ENCODE measurements at regions not wholly inside any gene's neighbourhood (a gene's known extent, or its start where the extent isn't known, plus 50 kb on each side); places are given as distances from the start of the nearest gene placed in this dataset.
"Not testable (repeated sequence)": the region's sequence is repeated elsewhere in the genome, so short reads cannot be mapped to it uniquely, and the experiment has no call there.

DNA sequence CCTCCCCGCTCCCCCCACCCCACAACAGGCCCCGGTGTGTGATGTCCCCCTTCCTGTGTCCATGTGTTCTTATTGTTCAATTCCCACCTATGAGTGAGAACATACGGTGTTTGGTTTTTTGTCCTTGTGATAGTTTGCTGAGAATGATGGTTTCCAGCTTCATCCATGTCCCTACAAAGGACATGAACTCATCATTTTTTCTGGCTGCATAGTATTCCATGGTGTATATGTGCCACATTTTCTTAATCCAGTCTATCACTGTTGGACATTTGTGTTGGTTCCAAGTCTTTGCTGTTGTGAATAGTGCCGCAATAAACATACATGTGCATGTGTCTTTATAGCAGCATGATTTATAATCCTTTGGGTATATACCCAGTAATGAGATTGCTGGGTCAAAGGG, 104.3 kb downstream of the MTPN start:
- not testable (repeated sequence) for DNase-seq (ENCODE audit: low read depth); H3K4me3 ChIP-seq (ENCODE audit: low read depth, low read length); H3K27me3 ChIP-seq (ENCODE audit: control insufficient read depth, insufficient read depth, low read length); H3K36me3 ChIP-seq (ENCODE audit: control insufficient read depth, insufficient read depth, low read length)

DNA sequence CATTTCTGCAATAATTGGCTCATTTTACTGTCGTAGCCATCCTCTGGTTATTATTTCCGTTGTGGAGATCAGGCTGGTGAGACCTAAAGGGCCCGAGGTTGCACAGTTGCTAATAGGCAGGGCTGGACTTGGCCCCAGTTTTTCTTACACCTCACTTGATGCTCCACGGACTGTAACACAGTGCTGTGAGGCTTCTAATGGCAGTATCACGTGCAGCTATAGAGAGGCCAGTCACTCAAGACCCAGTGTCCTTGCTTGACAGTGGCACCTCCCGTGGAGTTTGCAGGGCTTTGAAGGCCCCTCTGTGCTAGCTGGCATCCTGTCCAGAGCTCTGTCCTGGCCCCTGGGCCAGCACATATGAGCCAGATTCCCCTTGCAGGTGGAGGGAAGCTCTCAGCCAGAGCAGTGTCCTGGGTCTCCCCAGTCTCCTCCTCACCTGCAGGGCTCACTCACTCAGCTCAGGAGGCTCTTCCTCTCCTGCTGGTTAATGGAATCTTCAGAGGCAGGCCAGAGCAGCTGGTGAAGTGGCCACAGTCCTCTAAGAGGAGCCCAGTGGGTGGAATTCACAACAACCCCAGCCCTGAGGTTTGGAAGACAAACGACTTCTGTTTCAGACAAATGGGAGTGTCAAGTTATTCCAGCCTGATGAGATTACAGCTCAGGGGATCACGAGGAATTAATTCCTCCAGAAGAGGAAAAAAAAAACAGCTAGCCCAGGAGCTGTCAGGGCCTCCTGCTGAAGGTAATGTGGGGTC, 114.2 kb upstream of the FAM180A start:
- no peak for DNase-seq (ENCODE audit: low read depth)
- Histone ChIP-seq H3K36me3 (ENCODE audit: control insufficient read depth, insufficient read depth, low read length) (no peaks in the 10 kb centered on the region), H3K4me3 (ENCODE audit: low read depth, low read length) (no peak overlapping the region), H3K27me3 (ENCODE audit: control insufficient read depth, insufficient read depth, low read length) (no peaks in the 10 kb centered on the region)
- TF ChIP-seq CTCF (IDR thresholded peaks at IDR 0.05; ENCODE audit: insufficient read depth, low read length, poor library complexity, severe bottlenecking), result no peak

GRCh38 chr7:135859538-135859937, 110.9 kb upstream of the FAM180A start:
- no peak overlapping the region for H3K4me3 ChIP-seq (ENCODE audit: low read depth, low read length)
- TF ChIP-seq CTCF (IDR thresholded peaks at IDR 0.05; ENCODE audit: insufficient read depth, low read length, poor library complexity, severe bottlenecking), result no peak
- DNase-seq (ENCODE audit: low read depth), result no peak
- no peaks in the 10 kb centered on the region for H3K27me3 ChIP-seq (ENCODE audit: control insufficient read depth, insufficient read depth, low read length)
- no peaks in the 10 kb centered on the region for H3K36me3 ChIP-seq (ENCODE audit: control insufficient read depth, insufficient read depth, low read length)

DNA sequence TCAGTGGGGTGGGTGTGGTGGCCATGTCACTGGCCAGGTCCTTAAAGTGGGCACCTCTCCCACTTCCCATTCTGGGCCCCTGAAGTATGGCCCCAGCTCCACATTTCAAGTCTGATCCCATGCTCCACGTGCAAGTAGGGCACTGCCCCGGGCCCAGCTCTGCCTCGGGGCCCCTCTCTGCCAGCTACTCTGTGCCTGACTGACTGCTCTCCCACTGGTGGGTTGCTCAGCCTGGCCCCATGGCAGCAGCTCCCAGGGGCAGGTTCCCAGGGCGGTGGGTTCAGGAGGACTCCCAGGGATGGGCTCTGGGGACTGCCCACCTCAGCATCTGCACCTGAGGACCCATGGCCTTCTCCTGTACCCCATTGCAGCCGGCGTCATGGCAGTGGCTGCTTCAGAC, 110.2 kb upstream of the FAM180A start:
- no peak overlapping the region for H3K4me3 ChIP-seq (ENCODE audit: low read depth, low read length)
- no peak for DNase-seq (ENCODE audit: low read depth)
- no peak for TF ChIP-seq CTCF (IDR thresholded peaks at IDR 0.05; ENCODE audit: insufficient read depth, low read length, poor library complexity, severe bottlenecking)
- no peaks in the 10 kb centered on the region for H3K27me3 ChIP-seq (ENCODE audit: control insufficient read depth, insufficient read depth, low read length)
- H3K36me3 ChIP-seq (ENCODE audit: control insufficient read depth, insufficient read depth, low read length), result no peaks in the 10 kb centered on the region

DNA sequence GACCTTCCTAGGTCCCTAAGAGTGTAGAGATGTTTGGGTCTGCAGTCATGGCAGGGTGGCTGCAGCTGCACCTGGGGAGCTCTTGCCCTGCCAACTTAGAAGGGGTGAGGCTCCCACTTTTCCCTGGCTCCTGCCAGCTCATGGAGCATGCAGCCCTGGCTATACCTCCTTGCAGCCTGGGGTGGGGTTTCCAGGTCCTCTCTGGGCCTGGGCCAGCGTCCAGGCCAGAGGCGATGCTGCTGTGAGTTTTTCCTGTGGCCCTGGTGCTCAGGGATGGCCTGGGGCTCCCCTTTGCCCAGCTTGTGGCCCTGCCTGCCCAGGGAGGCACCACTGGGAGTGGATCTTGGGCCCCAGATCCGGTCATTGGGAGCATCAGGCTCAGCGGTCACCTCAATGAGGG, 109.8 kb upstream of the FAM180A start:
- DNase-seq (ENCODE audit: low read depth), result no peak
- Histone ChIP-seq H3K4me3 (ENCODE audit: low read depth, low read length) (no peak overlapping the region), H3K36me3 (ENCODE audit: control insufficient read depth, insufficient read depth, low read length) (no peaks in the 10 kb centered on the region), H3K27me3 (ENCODE audit: control insufficient read depth, insufficient read depth, low read length) (no peaks in the 10 kb centered on the region)
- no peak for TF ChIP-seq CTCF (IDR thresholded peaks at IDR 0.05; ENCODE audit: insufficient read depth, low read length, poor library complexity, severe bottlenecking)

DNA sequence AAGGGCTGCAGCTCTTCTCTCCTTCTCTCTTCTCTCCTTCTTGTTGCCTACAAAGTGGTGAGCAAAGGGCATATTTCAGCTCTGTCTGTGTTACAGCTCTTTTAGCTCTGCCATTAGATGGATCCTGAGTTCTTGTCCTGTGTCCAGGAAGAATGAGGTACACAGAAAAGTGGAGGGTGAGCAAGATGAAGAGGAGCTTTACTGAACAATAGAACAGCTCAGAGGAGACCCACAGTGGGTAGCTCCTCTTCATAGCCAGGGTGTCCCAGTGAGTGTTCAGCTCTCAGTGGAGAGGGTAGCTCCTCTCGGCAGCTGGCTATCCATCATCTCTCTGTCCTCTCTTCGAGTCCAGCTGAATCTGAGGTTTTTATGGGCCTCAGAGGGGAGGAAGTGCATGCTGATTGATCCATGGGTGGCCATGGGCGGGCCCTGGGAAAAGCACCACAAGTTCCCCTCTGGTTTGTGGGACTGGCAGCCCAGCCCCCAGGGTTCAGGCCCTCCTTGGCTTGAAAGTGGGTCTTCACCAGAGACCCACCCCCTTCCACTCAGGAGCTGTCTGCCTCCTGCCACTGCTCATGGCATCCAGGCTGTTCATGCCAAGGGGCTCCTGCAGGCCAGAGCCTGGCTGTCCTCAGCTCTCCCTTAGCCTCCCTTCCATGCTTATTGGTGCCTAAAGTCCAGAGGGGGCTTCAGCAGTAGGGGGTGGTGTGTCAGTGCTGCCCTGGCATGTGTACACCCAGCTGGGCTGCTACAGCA, 109.1 kb upstream of the FAM180A start:
- no peak for TF ChIP-seq CTCF (IDR thresholded peaks at IDR 0.05; ENCODE audit: insufficient read depth, low read length, poor library complexity, severe bottlenecking)
- no peaks in the 10 kb centered on the region for H3K27me3 ChIP-seq (ENCODE audit: control insufficient read depth, insufficient read depth, low read length)
- no peaks in the 10 kb centered on the region for H3K36me3 ChIP-seq (ENCODE audit: control insufficient read depth, insufficient read depth, low read length)
- H3K4me3 ChIP-seq (ENCODE audit: low read depth, low read length), result no peak overlapping the region
- no peak for DNase-seq (ENCODE audit: low read depth)

All from kidney epithelial cell (primary cell).